ENCODE measurements at regions not wholly inside any gene's neighbourhood (a gene's known extent, or its start where the extent isn't known, plus 50 kb on each side); places are given as distances from the start of the nearest gene placed in this dataset.

DNA sequence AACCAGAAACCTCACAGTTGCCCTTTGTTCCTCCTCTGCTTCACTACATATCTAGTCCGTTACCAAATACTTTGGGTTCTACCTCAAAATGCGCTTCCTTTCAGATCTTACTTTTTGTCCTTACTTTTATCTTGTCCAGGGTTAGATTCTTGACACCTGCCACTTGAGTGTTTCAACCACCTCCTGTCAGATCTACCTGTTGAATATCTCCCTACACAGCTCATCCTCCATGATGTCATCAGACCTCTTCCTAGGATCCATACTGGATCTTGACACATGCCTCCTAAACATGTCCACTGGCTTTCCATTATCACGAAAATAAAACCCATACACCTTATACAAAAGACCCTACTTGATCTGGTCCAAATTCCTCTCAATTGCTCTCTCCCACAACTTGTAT, 125.2 kb upstream of the SLC24A2 start (continued):
- TF ChIP-seq ZNF532 (CRISPR knock-in tag; IDR thresholded peaks at IDR 0.05; ENCODE audit: borderline replicate concordance) (no peak), ATF3 (CRISPR knock-in tag; conservative IDR thresholded peaks at IDR 0.05) (no peak), E2F5 (CRISPR knock-in tag; IDR thresholded peaks at IDR 0.05) (no peak), TEAD4 (CRISPR knock-in tag; IDR thresholded peaks at IDR 0.05) (no peak), IRF1 (CRISPR knock-in tag; IDR thresholded peaks at IDR 0.05) (no peak)
- TF ChIP-seq, protein P1, sequence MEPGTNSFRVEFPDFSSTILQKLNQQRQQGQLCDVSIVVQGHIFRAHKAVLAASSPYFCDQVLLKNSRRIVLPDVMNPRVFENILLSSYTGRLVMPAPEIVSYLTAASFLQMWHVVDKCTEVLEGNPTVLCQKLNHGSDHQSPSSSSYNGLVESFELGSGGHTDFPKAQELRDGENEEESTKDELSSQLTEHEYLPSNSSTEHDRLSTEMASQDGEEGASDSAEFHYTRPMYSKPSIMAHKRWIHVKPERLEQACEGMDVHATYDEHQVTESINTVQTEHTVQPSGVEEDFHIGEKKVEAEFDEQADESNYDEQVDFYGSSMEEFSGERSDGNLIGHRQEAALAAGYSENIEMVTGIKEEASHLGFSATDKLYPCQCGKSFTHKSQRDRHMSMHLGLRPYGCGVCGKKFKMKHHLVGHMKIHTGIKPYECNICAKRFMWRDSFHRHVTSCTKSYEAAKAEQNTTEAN (CRISPR knock-in tag; IDR thresholded peaks at IDR 0.05): no peak
- TF ChIP-seq, protein P2, sequence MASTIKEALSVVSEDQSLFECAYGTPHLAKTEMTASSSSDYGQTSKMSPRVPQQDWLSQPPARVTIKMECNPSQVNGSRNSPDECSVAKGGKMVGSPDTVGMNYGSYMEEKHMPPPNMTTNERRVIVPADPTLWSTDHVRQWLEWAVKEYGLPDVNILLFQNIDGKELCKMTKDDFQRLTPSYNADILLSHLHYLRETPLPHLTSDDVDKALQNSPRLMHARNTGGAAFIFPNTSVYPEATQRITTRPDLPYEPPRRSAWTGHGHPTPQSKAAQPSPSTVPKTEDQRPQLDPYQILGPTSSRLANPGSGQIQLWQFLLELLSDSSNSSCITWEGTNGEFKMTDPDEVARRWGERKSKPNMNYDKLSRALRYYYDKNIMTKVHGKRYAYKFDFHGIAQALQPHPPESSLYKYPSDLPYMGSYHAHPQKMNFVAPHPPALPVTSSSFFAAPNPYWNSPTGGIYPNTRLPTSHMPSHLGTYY (CRISPR knock-in tag; IDR thresholded peaks at IDR 0.05): no peak
- TF ChIP-seq, protein P3, sequence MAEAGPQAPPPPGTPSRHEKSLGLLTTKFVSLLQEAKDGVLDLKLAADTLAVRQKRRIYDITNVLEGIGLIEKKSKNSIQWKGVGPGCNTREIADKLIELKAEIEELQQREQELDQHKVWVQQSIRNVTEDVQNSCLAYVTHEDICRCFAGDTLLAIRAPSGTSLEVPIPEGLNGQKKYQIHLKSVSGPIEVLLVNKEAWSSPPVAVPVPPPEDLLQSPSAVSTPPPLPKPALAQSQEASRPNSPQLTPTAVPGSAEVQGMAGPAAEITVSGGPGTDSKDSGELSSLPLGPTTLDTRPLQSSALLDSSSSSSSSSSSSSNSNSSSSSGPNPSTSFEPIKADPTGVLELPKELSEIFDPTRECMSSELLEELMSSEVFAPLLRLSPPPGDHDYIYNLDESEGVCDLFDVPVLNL (CRISPR knock-in tag; IDR thresholded peaks at IDR 0.05; ENCODE audit: borderline replicate concordance, low read depth): no peak
- TF ChIP-seq, protein P4, sequence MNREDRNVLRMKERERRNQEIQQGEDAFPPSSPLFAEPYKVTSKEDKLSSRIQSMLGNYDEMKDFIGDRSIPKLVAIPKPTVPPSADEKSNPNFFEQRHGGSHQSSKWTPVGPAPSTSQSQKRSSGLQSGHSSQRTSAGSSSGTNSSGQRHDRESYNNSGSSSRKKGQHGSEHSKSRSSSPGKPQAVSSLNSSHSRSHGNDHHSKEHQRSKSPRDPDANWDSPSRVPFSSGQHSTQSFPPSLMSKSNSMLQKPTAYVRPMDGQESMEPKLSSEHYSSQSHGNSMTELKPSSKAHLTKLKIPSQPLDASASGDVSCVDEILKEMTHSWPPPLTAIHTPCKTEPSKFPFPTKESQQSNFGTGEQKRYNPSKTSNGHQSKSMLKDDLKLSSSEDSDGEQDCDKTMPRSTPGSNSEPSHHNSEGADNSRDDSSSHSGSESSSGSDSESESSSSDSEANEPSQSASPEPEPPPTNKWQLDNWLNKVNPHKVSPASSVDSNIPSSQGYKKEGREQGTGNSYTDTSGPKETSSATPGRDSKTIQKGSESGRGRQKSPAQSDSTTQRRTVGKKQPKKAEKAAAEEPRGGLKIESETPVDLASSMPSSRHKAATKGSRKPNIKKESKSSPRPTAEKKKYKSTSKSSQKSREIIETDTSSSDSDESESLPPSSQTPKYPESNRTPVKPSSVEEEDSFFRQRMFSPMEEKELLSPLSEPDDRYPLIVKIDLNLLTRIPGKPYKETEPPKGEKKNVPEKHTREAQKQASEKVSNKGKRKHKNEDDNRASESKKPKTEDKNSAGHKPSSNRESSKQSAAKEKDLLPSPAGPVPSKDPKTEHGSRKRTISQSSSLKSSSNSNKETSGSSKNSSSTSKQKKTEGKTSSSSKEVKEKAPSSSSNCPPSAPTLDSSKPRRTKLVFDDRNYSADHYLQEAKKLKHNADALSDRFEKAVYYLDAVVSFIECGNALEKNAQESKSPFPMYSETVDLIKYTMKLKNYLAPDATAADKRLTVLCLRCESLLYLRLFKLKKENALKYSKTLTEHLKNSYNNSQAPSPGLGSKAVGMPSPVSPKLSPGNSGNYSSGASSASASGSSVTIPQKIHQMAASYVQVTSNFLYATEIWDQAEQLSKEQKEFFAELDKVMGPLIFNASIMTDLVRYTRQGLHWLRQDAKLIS (CRISPR knock-in tag; IDR thresholded peaks at IDR 0.05; ENCODE audit: borderline replicate concordance): no peak

- ChIA-PET POLR2A (no interaction called here), CTCF (no interaction called here)
- Mint-ChIP-seq H3K27ac (no peak overlapping the region), H3K4me1 (no peaks in the 10 kb centered on the region), H3K36me3 (no peaks in the 10 kb centered on the region), H3K4me3 (no peak overlapping the region), H3K9me3 (peaks cover 4% of the 10 kb centered on the region), H3K27me3 (ENCODE audit: low read depth) (no peaks in the 10 kb centered on the region)
- ATAC-seq (no peak), DNase-seq (ENCODE audit: low spot score) (no peak)
- TF ChIP-seq FOXP4 (CRISPR knock-in tag; IDR thresholded peaks at IDR 0.05) (no peak), MXD4 (CRISPR knock-in tag; IDR thresholded peaks at IDR 0.05; ENCODE audit: borderline replicate concordance) (no peak), ATF1 (CRISPR knock-in tag; IDR thresholded peaks at IDR 0.05) (no peak), GRHL2 (CRISPR knock-in tag; IDR thresholded peaks at IDR 0.05; ENCODE audit: insufficient replicate concordance, severe bottlenecking) (no peak), IRF2 (CRISPR knock-in tag; IDR thresholded peaks at IDR 0.05; ENCODE audit: borderline replicate concordance, low read depth) (no peak), SMAD4 (CRISPR knock-in tag; IDR thresholded peaks at IDR 0.05) (no peak), ZNF671 (CRISPR knock-in tag; IDR thresholded peaks at IDR 0.05) (no peak), ZNF416 (CRISPR knock-in tag; IDR thresholded peaks at IDR 0.05) (no peak)
These were observed 124.3 kb upstream of the SLC24A2 start for GRCh38 chr9:19913151-19913550.
